GM19351 (cell line): ENCODE measurements at regions not wholly inside any gene's neighbourhood (a gene's known extent, or its start where the extent isn't known, plus 50 kb on each side); places are given as distances from the start of the nearest gene placed in this dataset.
A peak's percentile ranks its signal among the peaks of the same experiment; 100 is the strongest.
"Not testable (repeated sequence)": the region's sequence is repeated elsewhere in the genome, so short reads cannot be mapped to it uniquely, and the experiment has no call there.

Experiments used
- ATAC-seq: cut with Tn5 transposase; IDR thresholded peaks from one replicate; pipeline ENCODE4 v1.9.1; 2021; ENCODE audit warnings: mild to moderate bottlenecking, moderate library complexity; ENCODE audit not compliant: unreplicated experiment

GRCh38 chr5:130845049-130845765, 319.8 kb downstream of the HINT1 start:
- no peak for ATAC-seq

GRCh38 chr5:130836729-130837649, 328.1 kb downstream of the HINT1 start:
- ATAC-seq, result peak; percentile 80

GRCh38 chr5:130817598-130818384, 347.3 kb downstream of the HINT1 start:
- ATAC-seq, result not testable (repeated sequence)

GRCh38 chr5:130815246-130815645, 349.8 kb downstream of the HINT1 start:
- no peak for ATAC-seq

- no peak for ATAC-seq
Measured at GRCh38 chr5:130808691-130809090, 356.4 kb downstream of the HINT1 start.

GRCh38 chr5:130805648-130806047, 359.4 kb downstream of the HINT1 start:
- no peak for ATAC-seq

GRCh38 chr5:130805036-130805435, 360.0 kb downstream of the HINT1 start:
- ATAC-seq, result no peak

GRCh38 chr5:130801963-130802362, 363.1 kb downstream of the HINT1 start:
- ATAC-seq, result no peak

GRCh38 chr5:130799015-130799414, 366.0 kb downstream of the HINT1 start:
- no peak for ATAC-seq

- ATAC-seq, result no peak
Measured at GRCh38 chr5:130797303-130797702, 367.8 kb downstream of the HINT1 start.

GRCh38 chr5:130796902-130797301, 368.2 kb downstream of the HINT1 start:
- no peak for ATAC-seq

GRCh38 chr5:130796032-130796431, 369.0 kb downstream of the HINT1 start:
- ATAC-seq, result no peak

GRCh38 chr5:130795037-130795436, 370.0 kb downstream of the HINT1 start:
- no peak for ATAC-seq

GRCh38 chr5:130777794-130778193, 387.3 kb downstream of the HINT1 start:
- no peak for ATAC-seq

GRCh38 chr5:130773813-130774212, 391.2 kb downstream of the HINT1 start:
- no peak for ATAC-seq

- no peak for ATAC-seq
Measured at GRCh38 chr5:130762031-130762430, 403.0 kb downstream of the HINT1 start.

- no peak for ATAC-seq
Measured at GRCh38 chr5:130759061-130759460, 406.0 kb downstream of the HINT1 start.

GRCh38 chr5:130747556-130747955, 417.5 kb downstream of the HINT1 start:
- no peak for ATAC-seq

- ATAC-seq, result not testable (repeated sequence)
Measured at GRCh38 chr5:130746641-130747040, 418.4 kb downstream of the HINT1 start.

GRCh38 chr5:130743092-130743491, 422.0 kb downstream of the HINT1 start:
- no peak for ATAC-seq

- no peak for ATAC-seq
Measured at GRCh38 chr5:130740047-130740569, 424.9 kb downstream of the HINT1 start.
